Lung (tissue), 11 donors: ENCODE measurements at regions not wholly inside any gene's neighbourhood (a gene's known extent, or its start where the extent isn't known, plus 50 kb on each side); places are given as distances from the start of the nearest gene placed in this dataset.

Source experiments
- ATAC-seq: fragments of 200-7000 bp; cut with Tn5 transposase; one replicate; pipeline ENCODE4 v1.9.1; 2020; ENCODE audit warnings: moderate number of reproducible peaks; ENCODE audit not compliant: insufficient read depth, low FRiP score
- DNase-seq, 3 donors: peaks; one replicate each; pipeline ENCODE4 v3.0.0-alpha.2; 2013 to 2017
- H3K27ac ChIP-seq, 2 donors: one replicate each; pipeline ENCODE4 v1.5.1; 2013; ENCODE audit warnings: mild to moderate bottlenecking in 2 of 2, moderate library complexity in 2 of 2, control low read depth in 1 of 2, inconsistent platforms in 1 of 2, low read depth in 1 of 2, low read length in 1 of 2
- H3K27me3 ChIP-seq, 3 donors: one replicate each; pipeline ENCODE4 v1.5.1; 2013; ENCODE audit warnings: low read length in 2 of 3; ENCODE audit not compliant: control insufficient read depth in 3 of 3, insufficient read depth in 3 of 3
- H3K36me3 ChIP-seq, 4 donors: one replicate each; pipeline ENCODE4 v1.5.1; 2013; ENCODE audit warnings: low read length in 4 of 4, mild to moderate bottlenecking in 1 of 4, moderate library complexity in 1 of 4; ENCODE audit not compliant: control insufficient read depth in 4 of 4, insufficient read depth in 4 of 4
- H3K4me1 ChIP-seq, 5 donors: one replicate each; pipeline ENCODE4 v1.5.1; 2013; ENCODE audit warnings: low read length in 5 of 5, mild to moderate bottlenecking in 2 of 5, moderate library complexity in 1 of 5; ENCODE audit not compliant: control insufficient read depth in 5 of 5, insufficient read depth in 5 of 5
- H3K4me3 ChIP-seq: one replicate; pipeline ENCODE4 v1.5.1; 2013; ENCODE audit warnings: mild to moderate bottlenecking, control low read depth, moderate library complexity
- H3K9ac ChIP-seq, 2 donors: one replicate each; pipeline ENCODE4 v1.5.1; 2013; ENCODE audit warnings: low read length in 2 of 2, control low read depth in 1 of 2; ENCODE audit not compliant: insufficient read depth in 1 of 2
- H3K9me3 ChIP-seq, 4 donors: one replicate each; pipeline ENCODE4 v1.5.1; 2013; ENCODE audit warnings: low read length in 3 of 4, mild to moderate bottlenecking in 1 of 4, moderate library complexity in 1 of 4; ENCODE audit not compliant: control insufficient read depth in 4 of 4, insufficient read depth in 3 of 4
- WGBS, 2 donors: extraction: QIAGEN DNeasy Blood & Tissue Kit; methylation state at CpG; one replicate each; pipeline ENCODE4 v1.1.7; 2013; 5-methylcytosine and 5-hydroxymethylcytosine counted together
- TF ChIP-seq, protein P1 (sequence below): IDR thresholded peaks from 2 replicates; pipeline ENCODE4 v1.5.1; 2012; ENCODE audit warnings: mild to moderate bottlenecking; ENCODE audit errors: control extremely low read depth, extremely low read depth
- donor health status: control.
- donor health status: control.
- donor health status: Bipolar disorder and iron deficiency.
- donor health status: healthy.
- donor health status: DM: yes; HTN: yes; CAD: no.

DNA sequence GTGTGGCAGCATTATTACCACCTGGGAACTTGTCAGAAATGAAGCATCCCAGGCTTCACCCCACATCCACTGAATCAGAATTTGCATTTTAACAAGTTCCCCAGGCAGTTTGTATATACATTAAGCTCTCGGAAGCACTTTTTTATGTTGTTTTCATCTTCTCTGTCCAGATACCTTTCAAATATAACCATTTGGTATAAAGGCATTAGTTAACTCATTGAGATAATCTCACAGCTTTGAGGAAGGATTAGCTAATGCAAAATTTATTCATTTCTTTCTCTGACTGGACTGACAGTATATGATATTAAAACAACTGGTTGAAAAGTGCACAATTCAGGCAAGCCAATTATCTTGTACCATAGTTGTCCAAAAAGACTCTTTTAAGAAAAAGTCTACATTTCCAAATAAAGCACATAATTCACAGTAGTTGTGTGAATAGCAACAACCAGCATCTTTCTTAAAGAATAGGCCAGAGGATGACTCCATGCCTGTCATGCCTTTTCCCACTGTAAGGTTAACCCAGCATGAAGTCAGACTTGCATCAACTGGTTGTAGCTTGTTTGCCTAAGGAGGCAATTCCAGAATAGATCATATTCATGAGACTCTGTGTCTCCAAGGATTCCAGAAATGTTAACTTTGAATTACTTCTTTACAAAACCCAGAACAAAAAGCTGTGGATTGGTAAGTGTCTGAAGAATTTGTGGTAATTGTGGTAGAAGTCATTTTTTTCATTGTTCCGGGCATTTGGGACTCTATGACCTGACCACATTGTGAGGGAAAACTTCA lies 254.3 kb upstream of the SESN3 start:
- Histone ChIP-seq H3K9me3 (no peaks in the 10 kb centered on the region), H3K27ac (no peak overlapping the region), H3K36me3 (no peaks in the 10 kb centered on the region), H3K4me1 (no peaks in the 10 kb centered on the region), H3K9ac (no peak overlapping the region), H3K4me3 (no peak overlapping the region), H3K27me3 (no peaks in the 10 kb centered on the region)
- TF ChIP-seq, protein P1, sequence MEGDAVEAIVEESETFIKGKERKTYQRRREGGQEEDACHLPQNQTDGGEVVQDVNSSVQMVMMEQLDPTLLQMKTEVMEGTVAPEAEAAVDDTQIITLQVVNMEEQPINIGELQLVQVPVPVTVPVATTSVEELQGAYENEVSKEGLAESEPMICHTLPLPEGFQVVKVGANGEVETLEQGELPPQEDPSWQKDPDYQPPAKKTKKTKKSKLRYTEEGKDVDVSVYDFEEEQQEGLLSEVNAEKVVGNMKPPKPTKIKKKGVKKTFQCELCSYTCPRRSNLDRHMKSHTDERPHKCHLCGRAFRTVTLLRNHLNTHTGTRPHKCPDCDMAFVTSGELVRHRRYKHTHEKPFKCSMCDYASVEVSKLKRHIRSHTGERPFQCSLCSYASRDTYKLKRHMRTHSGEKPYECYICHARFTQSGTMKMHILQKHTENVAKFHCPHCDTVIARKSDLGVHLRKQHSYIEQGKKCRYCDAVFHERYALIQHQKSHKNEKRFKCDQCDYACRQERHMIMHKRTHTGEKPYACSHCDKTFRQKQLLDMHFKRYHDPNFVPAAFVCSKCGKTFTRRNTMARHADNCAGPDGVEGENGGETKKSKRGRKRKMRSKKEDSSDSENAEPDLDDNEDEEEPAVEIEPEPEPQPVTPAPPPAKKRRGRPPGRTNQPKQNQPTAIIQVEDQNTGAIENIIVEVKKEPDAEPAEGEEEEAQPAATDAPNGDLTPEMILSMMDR: no peak
- 92% methylated on average over 2 of the region's 2 CpGs for WGBS, 2 donors
- DNase-seq (no peak), ATAC-seq (no peak)

DNA sequence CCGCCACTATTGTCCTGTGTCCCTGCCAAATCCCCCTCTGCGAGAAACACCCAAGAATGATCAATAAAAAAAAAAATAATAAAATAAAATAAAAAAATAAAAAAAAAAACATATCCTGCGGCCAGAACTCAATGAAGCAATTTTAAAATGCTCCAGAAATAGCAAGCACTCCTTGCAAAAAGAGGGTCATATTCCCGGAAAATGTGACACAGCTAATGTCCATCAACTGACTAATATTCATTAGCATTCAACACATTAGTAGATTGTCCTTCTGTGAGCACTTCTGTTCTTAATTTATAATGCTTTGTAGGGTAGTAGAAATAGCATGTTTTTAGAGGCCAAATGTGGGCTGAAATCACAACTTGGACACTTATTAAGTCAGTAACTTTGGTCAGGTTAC lies 252.3 kb upstream of the SESN3 start:
- no peak overlapping the region for H3K27ac ChIP-seq
- no peak overlapping the region for H3K9ac ChIP-seq
- H3K9me3 ChIP-seq: no peaks in the 10 kb centered on the region
- no peak overlapping the region for H3K4me3 ChIP-seq
- H3K36me3 ChIP-seq: no peaks in the 10 kb centered on the region
- H3K27me3 ChIP-seq: no peaks in the 10 kb centered on the region
- WGBS, 2 donors: 92 to 97% methylated on average over 4 of the region's 4 CpGs
- ATAC-seq (no peak), DNase-seq (no peak)
- no peaks in the 10 kb centered on the region for H3K4me1 ChIP-seq
- TF ChIP-seq, protein P1: no peak

- no peak for DNase-seq
- no peaks in the 10 kb centered on the region for H3K36me3 ChIP-seq
- no peaks in the 10 kb centered on the region for H3K4me1 ChIP-seq
- H3K27me3 ChIP-seq: no peaks in the 10 kb centered on the region
- H3K27ac ChIP-seq: no peak overlapping the region
- no peak for ATAC-seq
- TF ChIP-seq, protein P1: no peak
- no peak overlapping the region for H3K4me3 ChIP-seq
- no peaks in the 10 kb centered on the region for H3K9me3 ChIP-seq
- no peak overlapping the region for H3K9ac ChIP-seq
These were observed 247.0 kb upstream of the SESN3 start for GRCh38 chr11:95478003-95478402.

- Histone ChIP-seq H3K4me3 (no peak overlapping the region), H3K9me3 (no peaks in the 10 kb centered on the region), H3K27ac (no peak overlapping the region), H3K9ac (no peak overlapping the region), H3K4me1 (no peaks in the 10 kb centered on the region), H3K36me3 (no peaks in the 10 kb centered on the region), H3K27me3 (no peaks in the 10 kb centered on the region)
- no peak for ATAC-seq
- WGBS, 2 donors: 91 to 94% methylated on average over 2 of the region's 2 CpGs
- TF ChIP-seq, protein P1: no peak
- no peak for DNase-seq
These were observed 238.3 kb upstream of the SESN3 start for GRCh38 chr11:95469258-95469657.
